SK-N-SH (cell line): ENCODE measurements at regions not wholly inside any gene's neighbourhood (a gene's known extent, or its start where the extent isn't known, plus 50 kb on each side); places are given as distances from the start of the nearest gene placed in this dataset.

ENCODE experiments used
- CTCF ChIA-PET: fragments of 300-600, 350-600 bp; formaldehyde crosslinking; extraction: SDS; loops from one replicate; lab custom pipeline; 2021; lab: Yijun Ruan, JAX
- POLR2A ChIA-PET: fragments of 350-600 bp; sonication (Branson Sonifier 250); formaldehyde crosslinking; extraction: SDS; loops from one replicate; lab custom pipeline; 2020; ENCODE audit warnings: antibody characterized with exemption, inconsistent platforms; lab: Yijun Ruan, JAX
- DNase-seq: peaks from one replicate; pipeline ENCODE4 v3.0.0; 2012
- H2AFZ ChIP-seq: fragments of 200-600 bp; sonication (generic); 2 replicates; pipeline ENCODE4 v1.8.1; 2016; ENCODE audit warnings: antibody characterized with exemption, mild to moderate bottlenecking, low read depth
- H3F3A ChIP-seq: fragments of 200-600 bp; sonication (generic); replicated peaks from 2 replicates; pipeline ENCODE3; 2016; ENCODE audit warnings: antibody characterized with exemption, mild to moderate bottlenecking; ENCODE audit not compliant: insufficient read depth
- H3K27ac ChIP-seq, 2 experiments: fragments of 200-500 bp in 1 of 2; fragments of 200-600 bp in 1 of 2; sonication (Bioruptor generic) in 1 of 2; sonication (generic), shearing (Covaris generic) in 1 of 2; 2 replicates each; pipeline versions ENCODE4 v1.5.1 to v1.6.1; 2014 to 2016; ENCODE audit warnings: low read depth in 2 of 2, inconsistent platforms in 1 of 2, low read length in 1 of 2, mild to moderate bottlenecking in 1 of 2, mixed read lengths in 1 of 2
- H3K27me3 ChIP-seq: fragments of 200-600 bp; sonication (generic), shearing (Covaris generic); 2 replicates; pipeline ENCODE4 v1.6.1; 2016; ENCODE audit warnings: mixed run types; ENCODE audit not compliant: insufficient read depth
- H3K36me3 ChIP-seq, 2 experiments: fragments of 200-500 bp in 1 of 2; fragments of 200-600 bp in 1 of 2; sonication (Bioruptor generic) in 1 of 2; sonication (generic) in 1 of 2; replicated peaks in 1 of 2; 2 replicates each; pipeline versions ENCODE3 to v1.5.1; 2014 to 2016; ENCODE audit warnings: low read length in 1 of 2, mild to moderate bottlenecking in 1 of 2; ENCODE audit not compliant: insufficient read depth in 2 of 2, control insufficient read depth in 1 of 2
- H3K4me1 ChIP-seq, 2 experiments: fragments of 200-500 bp in 1 of 2; fragments of 200-600 bp in 1 of 2; sonication (Bioruptor generic) in 1 of 2; sonication (generic), shearing (Covaris generic) in 1 of 2; 2 replicates each; pipeline versions ENCODE4 v1.5.1 to v1.6.1; 2014 to 2016; ENCODE audit warnings: low read depth in 1 of 2, low read length in 1 of 2, mixed run types in 1 of 2; ENCODE audit not compliant: insufficient read depth in 2 of 2, control insufficient read depth in 1 of 2
- H3K4me2 ChIP-seq: fragments of 200-600 bp; sonication (generic), shearing (Covaris generic); 2 replicates; pipeline ENCODE4 v1.6.1; 2017; ENCODE audit warnings: mixed run types
- H3K4me3 ChIP-seq, 2 experiments: fragments of 200-500 bp in 1 of 2; fragments of 200-600 bp in 1 of 2; sonication (Bioruptor generic) in 1 of 2; sonication (generic), shearing (Covaris generic) in 1 of 2; 2 replicates each; pipeline versions ENCODE4 v1.5.1 to v1.8.1; 2014 to 2016; ENCODE audit warnings: low read depth in 2 of 2, inconsistent platforms in 1 of 2, low read length in 1 of 2, mild to moderate bottlenecking in 1 of 2, mixed read lengths in 1 of 2, moderate library complexity in 1 of 2
- H3K79me2 ChIP-seq: fragments of 200-600 bp; sonication (generic); 2 replicates; pipeline ENCODE4 v1.8.1; 2017; ENCODE audit warnings: mild to moderate bottlenecking; ENCODE audit not compliant: insufficient read depth
- H3K9ac ChIP-seq: fragments of 200-600 bp; sonication (generic); 2 replicates; pipeline ENCODE4 v1.6.1; 2017; ENCODE audit warnings: mixed run types
- H3K9me2 ChIP-seq: fragments of 200-600 bp; sonication (generic); 2 replicates; pipeline ENCODE4 v1.6.1; 2017; ENCODE audit warnings: mixed run types
- H3K9me3 ChIP-seq: fragments of 200-600 bp; sonication (generic); 2 replicates; pipeline ENCODE4 v1.6.1; 2017; ENCODE audit warnings: mixed run types, mild to moderate bottlenecking, moderate library complexity
- H4K20me1 ChIP-seq: fragments of 200-600 bp; sonication (generic); 2 replicates; pipeline ENCODE4 v1.6.1; 2017; ENCODE audit warnings: mild to moderate bottlenecking, mixed run types; ENCODE audit not compliant: insufficient read depth
- CTCF ChIP-seq: fragments of 200-600 bp; sonication (generic); IDR thresholded peaks from 2 replicates; pipeline ENCODE4 v1.6.1; 2017; ENCODE audit warnings: antibody characterized with exemption, mild to moderate bottlenecking, moderate library complexity
- ELF1 ChIP-seq: IDR thresholded peaks from 2 replicates; pipeline ENCODE4 v1.4.0; 2012
- EP300 ChIP-seq, 2 experiments: IDR thresholded peaks; 2 replicates each; pipeline versions ENCODE4 v1.4.0 to v1.6.1; 2012; ENCODE audit warnings: borderline replicate concordance in 1 of 2, low read depth in 1 of 2, low read length in 1 of 2
- EZH2phosphoT487 ChIP-seq: fragments of 200-600 bp; sonication (generic); IDR thresholded peaks from 2 replicates; pipeline ENCODE4 v1.6.1; 2017; ENCODE audit warnings: low read depth, mixed run types, mild to moderate bottlenecking, antibody characterized with exemption, moderate library complexity, borderline replicate concordance
- FOXJ3 ChIP-seq: sonication (generic); formaldehyde crosslinking; IDR thresholded peaks from 2 replicates; pipeline ENCODE4 v1.5.1; 2020; ENCODE audit warnings: mild to moderate bottlenecking, missing genetic modification reagents
- FOXM1 ChIP-seq: IDR thresholded peaks from 2 replicates; pipeline ENCODE4 v1.4.0; 2012; ENCODE audit warnings: low read depth, mild to moderate bottlenecking
- GATA2 ChIP-seq: sonication (generic); formaldehyde crosslinking; IDR thresholded peaks from 2 replicates; pipeline ENCODE4 v1.5.0; 2020; ENCODE audit warnings: mild to moderate bottlenecking, missing genetic modification reagents
- MEF2A ChIP-seq: IDR thresholded peaks from 2 replicates; pipeline ENCODE4 v1.4.0; 2012; ENCODE audit warnings: low read depth, borderline replicate concordance
- MXI1 ChIP-seq: IDR thresholded peaks from 2 replicates; pipeline ENCODE4 v1.6.1; 2012; ENCODE audit warnings: mild to moderate bottlenecking, low read depth, low read length, improper control_type of control experiment
- NFIC ChIP-seq: IDR thresholded peaks from 2 replicates; pipeline ENCODE4 v1.4.0; 2012; ENCODE audit warnings: borderline replicate concordance
- NRF1 ChIP-seq: IDR thresholded peaks from 2 replicates; pipeline ENCODE4 v1.6.1; 2012; ENCODE audit warnings: low read depth, mild to moderate bottlenecking, low read length
- SIN3A ChIP-seq: IDR thresholded peaks from 2 replicates; pipeline ENCODE4 v1.6.1; 2012; ENCODE audit warnings: low read depth, mild to moderate bottlenecking, low read length, moderate library complexity, borderline replicate concordance
- TAF1 ChIP-seq: IDR thresholded peaks from 2 replicates; pipeline ENCODE4 v1.6.1; 2012; ENCODE audit warnings: low read depth, mild to moderate bottlenecking, low read length, moderate library complexity, borderline replicate concordance
- USF2 ChIP-seq: fragments of 150-350 bp; IDR thresholded peaks from 2 replicates; pipeline ENCODE4 v1.6.1; 2017; ENCODE audit warnings: antibody characterized with exemption, low read length, low read depth, borderline replicate concordance
- WGBS: methylation state at CpG from one replicate; pipeline ENCODE4 v1.1.6; 2017; ENCODE audit warnings: low lambda C conversion rate; 5-methylcytosine and 5-hydroxymethylcytosine counted together
- TF ChIP-seq, protein P1 (sequence below): IDR thresholded peaks from 2 replicates; pipeline ENCODE4; 2012

- no peak overlapping the region for H3K4me2 ChIP-seq
- no peaks in the 10 kb centered on the region for H3K9me3 ChIP-seq
- no peak overlapping the region for H2AFZ ChIP-seq
- 80% methylated on average over 7 of the region's 7 CpGs for WGBS
- H3K4me3 ChIP-seq = no peak overlapping the region
- POLR2A ChIA-PET = no interaction called here
- H3F3A ChIP-seq = no peaks in the 10 kb centered on the region
- H3K9me2 ChIP-seq = no peaks in the 10 kb centered on the region
- H3K9ac ChIP-seq = no peak overlapping the region
- H4K20me1 ChIP-seq = no peaks in the 10 kb centered on the region
- H3K36me3 ChIP-seq = no peaks in the 10 kb centered on the region
- H3K79me2 ChIP-seq = no peaks in the 10 kb centered on the region
- no peak overlapping the region for H3K27ac ChIP-seq
- TF ChIP-seq FOXJ3 (CRISPR knock-in tag) (no peak), EP300 (IDR thresholded peaks at IDR 0.05; ENCODE audit: borderline replicate concordance in 1 of 2, low read depth in 1 of 2, low read length in 1 of 2) (no peak), CTCF (no peak), MEF2A (no peak), SIN3A (no peak), MXI1 (no peak), USF2 (no peak), GATA2 (CRISPR knock-in tag) (no peak), TAF1 (no peak), EZH2phosphoT487 (no peak), ELF1 (no peak), NRF1 (no peak), FOXM1 (no peak), NFIC (no peak)
- TF ChIP-seq, protein P1, sequence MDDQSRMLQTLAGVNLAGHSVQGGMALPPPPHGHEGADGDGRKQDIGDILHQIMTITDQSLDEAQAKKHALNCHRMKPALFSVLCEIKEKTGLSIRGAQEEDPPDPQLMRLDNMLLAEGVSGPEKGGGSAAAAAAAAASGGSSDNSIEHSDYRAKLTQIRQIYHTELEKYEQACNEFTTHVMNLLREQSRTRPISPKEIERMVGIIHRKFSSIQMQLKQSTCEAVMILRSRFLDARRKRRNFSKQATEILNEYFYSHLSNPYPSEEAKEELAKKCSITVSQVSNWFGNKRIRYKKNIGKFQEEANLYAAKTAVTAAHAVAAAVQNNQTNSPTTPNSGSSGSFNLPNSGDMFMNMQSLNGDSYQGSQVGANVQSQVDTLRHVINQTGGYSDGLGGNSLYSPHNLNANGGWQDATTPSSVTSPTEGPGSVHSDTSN = no peak
- CTCF ChIA-PET = interaction anchor here (1.4 kb wide), 1 partner anchor 46 kb away, joined by 3 read pairs; no protein-coding TSS in a partner anchor
- H3K4me1 ChIP-seq = no peaks in the 10 kb centered on the region; a peak in 1 of 4 replicates
- DNase-seq = no peak
- H3K27me3 ChIP-seq = no peaks in the 10 kb centered on the region
Observed at GRCh38 chr1:218034468-218034867, 250.6 kb upstream of the RRP15 start.
